ENCODE measurements at regions not wholly inside any gene's neighbourhood (a gene's known extent, or its start where the extent isn't known, plus 50 kb on each side); places are given as distances from the start of the nearest gene placed in this dataset.
"Not testable (repeated sequence)": the region's sequence is repeated elsewhere in the genome, so short reads cannot be mapped to it uniquely, and the experiment has no call there.

DNA sequence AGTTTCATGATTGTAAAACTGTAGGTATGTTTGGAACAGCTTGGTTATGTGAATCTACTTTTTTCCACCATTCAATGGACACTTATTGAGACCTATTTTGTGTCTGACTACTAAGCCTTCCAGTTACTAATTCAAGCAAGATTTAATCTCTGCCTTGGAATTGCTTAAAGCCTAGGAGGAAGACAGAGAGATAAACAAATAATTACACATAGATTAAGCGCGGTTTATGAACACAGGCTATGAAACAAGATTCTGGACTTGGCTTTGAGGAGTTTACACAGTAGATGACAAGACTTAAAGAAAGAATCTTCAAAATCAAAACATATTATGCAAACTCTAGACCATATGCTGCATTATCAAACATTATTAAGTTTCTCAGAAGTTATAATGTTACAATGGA is 340.4 kb downstream of the RASEF start:
- DNase-seq (ENCODE audit: low spot score): no peak

DNA sequence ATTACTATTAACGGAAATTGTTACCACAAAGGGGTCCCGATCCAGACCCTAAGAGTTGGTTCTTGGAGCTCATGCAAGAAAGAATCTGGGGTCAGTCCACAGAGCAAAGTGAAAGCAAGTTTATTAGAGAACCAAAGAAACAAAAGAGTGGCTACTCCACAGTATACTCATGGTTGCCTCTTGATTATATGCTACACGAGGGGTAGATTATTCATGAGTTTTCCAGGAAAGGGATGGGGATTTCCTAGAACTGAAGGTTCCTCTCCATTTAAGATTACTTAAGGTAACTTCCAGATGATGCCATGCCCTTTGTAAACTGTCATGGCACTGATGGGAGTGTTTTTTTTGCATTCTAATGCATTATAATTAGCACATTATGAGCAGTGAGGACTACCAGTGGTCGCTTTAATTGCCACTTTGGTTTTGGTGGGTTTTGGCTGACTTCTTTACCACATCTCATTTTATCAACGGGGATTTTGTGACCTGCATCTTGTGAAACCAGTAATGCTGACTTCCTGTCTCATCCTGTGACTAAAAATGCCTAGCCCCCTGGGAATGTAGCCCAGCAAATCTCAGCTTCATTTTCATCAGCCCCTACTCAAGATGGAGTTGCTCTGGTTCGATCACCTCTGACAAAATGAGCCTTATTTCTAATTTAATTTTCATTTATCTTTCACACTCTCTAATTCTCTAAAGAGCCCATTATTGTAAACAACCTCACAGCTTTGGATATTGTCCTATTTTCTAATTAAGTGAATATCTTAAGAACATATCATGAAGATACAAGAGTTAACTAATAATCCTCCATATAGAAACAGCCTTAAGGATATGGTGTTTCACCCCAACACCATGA is 336.3 kb downstream of the RASEF start:
- DNase-seq (ENCODE audit: low spot score): no peak

DNA sequence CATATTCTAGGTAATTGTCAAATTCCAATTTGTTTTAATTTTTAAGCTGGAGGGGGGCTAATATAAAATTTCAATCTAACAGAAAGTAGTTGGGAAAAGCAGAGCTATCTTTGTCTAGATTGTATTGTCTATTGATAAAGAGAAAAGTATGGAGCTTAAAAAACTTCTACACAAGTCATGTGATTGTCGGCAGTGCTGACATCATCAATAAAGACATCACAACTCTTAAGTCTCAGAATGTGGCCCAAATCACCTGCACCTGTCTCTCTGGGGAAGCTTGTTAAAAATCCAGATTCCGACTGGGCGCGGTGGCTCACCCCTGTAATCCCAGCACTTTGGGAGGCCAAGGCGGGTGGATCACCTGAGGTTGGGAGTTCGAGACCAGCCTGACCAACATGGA is 333.8 kb downstream of the RASEF start:
- DNase-seq (ENCODE audit: low spot score): no peak

DNA sequence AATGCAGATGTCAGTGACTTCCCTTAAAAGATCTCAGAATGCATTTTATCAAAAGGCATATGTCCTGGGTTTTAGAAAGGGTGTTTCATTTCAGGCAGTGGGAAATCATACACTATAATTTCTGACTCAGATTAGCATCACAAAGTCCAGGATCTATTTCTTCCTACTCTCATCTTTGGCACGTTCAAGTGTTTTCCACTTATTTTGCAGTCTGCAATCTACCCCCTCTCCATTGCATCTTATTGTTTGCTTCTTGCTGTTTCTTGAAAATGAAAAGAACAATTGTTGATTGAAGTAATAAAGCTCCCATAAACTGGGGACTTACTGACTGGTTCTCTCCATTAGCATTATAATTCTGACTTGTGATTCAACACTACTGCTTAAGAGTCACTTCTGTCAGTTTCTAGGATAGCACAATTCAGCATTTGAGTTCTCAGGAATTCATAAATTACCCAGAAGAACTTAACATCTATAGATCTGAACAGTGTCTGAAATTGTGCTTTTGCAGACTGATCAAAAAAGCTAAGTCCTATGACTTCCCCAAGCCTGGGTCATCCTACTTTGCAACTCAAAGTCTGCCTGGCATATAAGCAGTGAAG is 332.9 kb downstream of the RASEF start:
- DNase-seq (ENCODE audit: low spot score): no peak

DNA sequence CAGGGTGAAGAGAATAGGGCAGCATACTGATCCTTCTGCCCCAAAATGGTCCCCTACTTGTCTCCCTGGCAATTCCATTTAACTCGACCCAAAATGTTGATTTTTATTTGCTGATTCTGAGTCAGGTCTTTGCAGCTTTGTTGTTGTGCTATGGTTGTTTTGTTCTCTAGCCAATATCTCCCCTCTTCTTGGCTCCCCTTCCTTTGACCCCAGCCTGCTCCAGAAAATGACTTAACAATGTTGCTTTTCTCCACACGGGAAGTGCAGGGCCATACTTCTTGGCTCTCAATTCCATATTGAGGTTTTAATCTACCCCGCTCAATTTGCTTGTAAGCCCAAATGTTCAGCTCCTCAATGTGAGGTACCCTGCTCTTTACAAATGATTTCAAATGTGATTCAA is 330.0 kb downstream of the RASEF start:
- DNase-seq (ENCODE audit: low spot score): no peak

DNA sequence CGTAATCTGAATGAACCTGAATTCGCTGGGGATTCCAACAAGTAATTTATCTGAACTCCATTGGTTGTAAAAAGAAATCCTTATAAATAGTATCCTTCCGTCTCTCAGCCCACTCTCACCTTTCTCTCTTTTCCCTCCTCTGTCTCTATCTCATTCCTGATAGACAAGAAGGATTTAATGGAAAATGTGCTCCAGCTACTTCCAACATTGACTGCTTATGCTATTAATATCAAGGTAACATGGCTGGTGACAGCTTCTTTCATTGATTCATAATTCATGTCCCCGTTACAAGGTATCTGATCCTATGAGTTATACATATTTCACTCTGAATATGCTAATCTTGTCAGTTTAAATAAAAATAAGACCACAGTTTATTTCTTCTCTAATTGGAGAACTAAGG is 326.8 kb downstream of the RASEF start:
- no peak for DNase-seq (ENCODE audit: low spot score)

DNA sequence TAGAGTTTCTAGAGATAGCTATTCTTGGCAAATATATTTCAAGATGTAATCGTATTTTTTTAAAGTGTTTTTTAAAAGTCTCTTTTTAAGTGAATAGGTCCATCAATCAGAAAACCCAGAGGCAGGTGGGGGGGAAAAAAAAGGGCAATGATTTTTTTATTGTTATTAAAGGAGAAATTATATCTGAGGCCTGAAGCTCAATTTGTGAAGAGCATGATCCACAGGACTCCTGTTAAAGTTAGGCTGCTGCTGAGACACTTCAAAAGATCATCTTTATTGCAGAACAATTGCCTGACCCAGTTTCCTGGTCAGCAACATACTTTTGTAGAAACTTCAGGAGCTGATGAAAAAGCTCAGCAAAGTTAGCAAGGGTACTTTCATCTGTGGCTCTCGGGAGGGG is 326.2 kb downstream of the RASEF start:
- DNase-seq (ENCODE audit: low spot score): no peak

DNA sequence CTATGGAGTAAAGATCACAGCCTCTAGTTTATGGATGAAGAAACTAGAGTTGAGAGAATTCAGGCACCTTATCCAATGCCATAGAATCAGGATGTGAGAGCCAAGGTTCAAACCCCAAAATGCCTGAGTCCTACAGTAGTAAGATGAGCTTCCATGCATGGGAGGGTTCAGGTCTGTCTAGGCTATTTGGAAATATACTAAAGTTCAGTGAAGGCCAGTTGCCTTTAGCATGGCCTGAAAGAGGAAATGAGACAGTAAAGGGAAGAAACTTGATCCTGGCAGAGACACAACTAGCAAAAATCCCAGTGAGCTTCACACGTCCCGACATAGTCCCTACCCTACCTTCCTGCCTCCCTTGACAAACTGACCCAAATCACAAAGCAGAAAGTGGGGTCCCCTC is 317.0 kb downstream of the RASEF start:
- DNase-seq (ENCODE audit: low spot score): no peak

DNA sequence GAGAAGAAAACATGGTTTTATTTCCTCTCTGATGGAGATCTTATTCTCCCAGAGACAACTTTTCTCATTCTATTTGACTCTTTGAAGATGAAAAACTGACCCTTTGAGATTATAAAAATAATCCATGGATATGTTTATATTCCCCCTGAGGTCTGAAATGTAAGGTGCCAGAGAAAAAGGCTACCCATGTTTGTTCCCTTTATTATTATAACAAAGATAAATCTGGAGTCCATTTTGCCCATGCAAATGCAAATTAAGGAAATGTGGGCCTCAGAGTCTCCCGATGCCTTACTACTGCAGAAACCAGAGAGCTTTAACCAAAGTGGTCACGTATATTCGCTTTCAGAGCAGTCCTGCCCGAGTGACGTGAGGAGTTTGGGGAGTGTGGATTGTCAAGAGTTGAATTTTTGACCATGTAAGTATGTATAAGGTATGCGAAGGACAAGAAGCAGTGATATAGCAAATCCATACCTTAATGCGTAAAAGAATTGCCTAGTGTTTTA is 312.5 kb downstream of the RASEF start:
- no peak for DNase-seq (ENCODE audit: low spot score)

DNA sequence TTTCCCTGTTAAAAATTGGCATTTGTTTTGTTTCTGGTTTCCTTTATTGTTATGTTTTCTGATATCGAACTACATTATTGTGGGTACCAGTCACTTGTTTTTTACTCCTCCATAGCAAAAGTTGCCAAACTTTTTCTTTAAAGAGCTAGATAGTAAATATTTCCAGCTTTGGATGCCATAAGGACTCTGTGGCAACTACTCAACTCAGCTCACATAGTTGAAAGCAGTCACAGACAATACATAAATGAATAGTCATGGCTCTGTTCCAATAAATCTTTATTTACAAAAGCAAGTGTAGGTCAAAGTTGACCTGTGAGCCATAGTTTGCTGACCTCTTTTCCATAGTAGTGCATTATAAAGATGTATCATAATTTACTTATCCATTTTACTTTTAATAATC is 305.0 kb downstream of the RASEF start:
- DNase-seq (ENCODE audit: low spot score): no peak

DNA sequence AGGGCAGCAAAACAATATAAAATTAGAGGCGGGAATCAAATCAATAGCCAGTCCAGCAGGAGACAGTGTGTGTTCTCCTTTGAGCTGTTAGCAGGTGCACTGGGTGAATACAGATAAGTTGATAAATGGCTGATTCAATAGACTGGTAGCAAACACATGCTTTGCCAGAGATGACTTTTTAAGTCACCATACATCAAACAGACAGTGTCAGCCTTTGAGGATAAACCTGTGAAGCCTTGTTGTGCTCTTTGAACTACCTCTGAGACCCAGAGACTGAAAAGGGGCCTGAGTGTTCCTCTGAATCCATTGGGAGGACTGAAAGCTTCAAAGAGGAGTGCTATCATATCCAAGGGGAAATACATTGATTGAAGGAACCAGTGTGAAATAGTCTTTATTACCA is 301.9 kb downstream of the RASEF start:
- no peak for DNase-seq (ENCODE audit: low spot score)

DNA sequence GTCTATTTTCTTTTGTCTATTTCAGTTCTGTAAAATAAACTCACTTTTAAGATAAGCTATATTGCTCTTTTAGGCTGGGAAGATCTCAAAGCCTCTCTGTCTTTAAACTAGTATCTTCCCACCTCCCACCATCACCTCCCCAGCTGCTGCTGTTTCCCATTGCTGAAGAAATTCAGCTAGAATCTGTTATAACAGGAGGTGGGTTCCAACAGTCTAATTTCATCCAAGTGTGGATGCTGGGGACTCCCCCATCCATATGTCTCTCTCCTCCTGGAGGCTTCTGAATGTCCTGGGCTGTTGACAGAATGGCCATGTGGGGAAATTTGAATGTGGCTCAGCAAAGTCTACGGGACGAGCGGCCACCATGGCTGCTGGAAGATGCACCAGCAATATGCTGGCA is 301.0 kb downstream of the RASEF start:
- no peak for DNase-seq (ENCODE audit: low spot score)

DNA sequence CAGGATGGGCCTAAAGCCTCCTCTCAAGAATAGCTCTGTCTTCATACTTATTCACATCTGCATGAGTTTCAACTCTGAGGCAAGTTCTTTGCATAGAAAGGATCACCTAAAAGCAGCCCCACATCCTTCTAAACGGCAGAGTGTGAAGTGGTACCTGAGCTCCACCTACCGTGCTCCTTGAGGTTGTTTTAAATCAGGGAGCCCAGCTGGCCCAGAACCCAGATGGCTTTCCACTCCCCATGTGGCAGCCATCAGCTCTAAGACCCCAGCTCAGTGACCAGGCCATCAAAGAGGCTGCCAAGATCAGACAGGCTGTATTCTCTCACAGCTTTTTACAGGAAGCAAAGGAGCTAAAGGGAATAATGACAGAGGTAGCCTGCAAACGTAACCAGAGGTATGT is 299.3 kb downstream of the RASEF start:
- no peak for DNase-seq (ENCODE audit: low spot score)

DNA sequence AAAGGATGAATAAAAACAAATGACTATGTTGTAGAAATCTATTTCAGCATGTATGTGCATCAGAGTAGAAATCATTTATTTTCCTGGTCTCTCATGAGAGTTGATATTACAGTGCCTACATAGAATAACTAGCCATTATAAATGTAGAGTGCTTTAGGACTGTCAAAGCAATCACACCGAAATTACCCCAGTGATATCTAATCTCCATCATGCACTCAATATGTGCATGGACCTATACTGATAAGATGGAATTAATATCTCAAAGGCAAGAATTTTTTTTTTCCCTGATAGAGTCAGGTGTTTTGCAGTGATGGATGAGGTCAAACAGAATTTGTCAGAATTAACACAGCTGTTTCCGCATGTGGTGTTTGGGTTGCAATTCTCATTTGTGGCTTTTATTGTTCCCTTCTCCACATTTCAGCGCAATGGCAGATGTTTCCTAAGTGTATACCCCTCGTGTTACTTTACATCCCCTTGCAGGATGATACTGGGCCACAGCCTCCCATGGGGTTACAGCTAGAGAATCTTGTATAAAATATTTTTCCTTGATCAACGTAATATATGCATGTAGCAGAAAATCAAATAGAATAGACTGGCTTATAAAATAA is 298.8 kb downstream of the RASEF start:
- DNase-seq (ENCODE audit: low spot score): no peak

DNA sequence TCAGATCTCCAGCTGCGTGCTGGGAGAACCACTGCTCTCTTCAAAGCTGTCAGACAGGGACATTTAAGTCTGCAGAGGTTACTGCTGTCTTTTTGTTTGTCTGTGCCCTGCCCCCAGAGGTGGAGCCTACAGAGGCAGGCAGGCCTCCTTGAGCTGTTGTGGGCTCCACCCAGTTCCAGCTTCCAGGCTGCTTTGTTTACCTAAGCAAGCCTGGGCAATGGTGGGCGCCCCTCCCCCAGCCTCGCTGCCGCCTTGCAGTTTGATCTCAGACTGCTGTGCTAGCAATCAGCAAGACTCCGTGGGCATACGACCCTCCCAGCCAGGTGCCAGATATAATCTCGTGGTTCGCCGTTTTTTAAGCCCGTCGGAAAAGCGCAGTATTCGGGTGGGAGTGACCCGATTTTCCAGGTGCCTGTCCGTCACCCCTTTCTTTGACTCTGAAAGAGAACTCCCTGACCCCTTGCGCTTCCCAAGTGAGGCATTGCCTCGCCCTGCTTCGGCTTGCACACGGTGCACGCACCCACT is 288.2 kb downstream of the RASEF start:
- not testable (repeated sequence) for DNase-seq (ENCODE audit: low spot score)

DNA sequence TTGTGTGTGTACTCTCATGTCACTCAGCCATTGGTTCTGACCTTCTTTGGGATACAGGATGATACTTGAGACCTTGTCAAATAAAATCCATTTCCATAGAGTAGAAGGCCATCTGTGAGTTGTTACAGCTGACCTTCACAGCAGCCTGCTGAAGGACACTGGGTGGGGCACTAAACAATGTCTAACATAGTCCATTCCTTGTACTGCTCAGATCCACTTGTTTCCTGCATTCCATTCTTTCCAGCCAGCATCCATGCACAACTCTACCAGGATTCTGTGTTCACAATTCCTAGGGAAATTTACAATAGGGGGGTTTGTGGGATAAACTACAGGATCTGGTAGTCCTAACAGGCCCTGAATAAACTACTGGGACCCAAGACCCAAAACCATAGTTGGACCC is 286.4 kb downstream of the RASEF start:
- no peak for DNase-seq (ENCODE audit: low spot score)

DNA sequence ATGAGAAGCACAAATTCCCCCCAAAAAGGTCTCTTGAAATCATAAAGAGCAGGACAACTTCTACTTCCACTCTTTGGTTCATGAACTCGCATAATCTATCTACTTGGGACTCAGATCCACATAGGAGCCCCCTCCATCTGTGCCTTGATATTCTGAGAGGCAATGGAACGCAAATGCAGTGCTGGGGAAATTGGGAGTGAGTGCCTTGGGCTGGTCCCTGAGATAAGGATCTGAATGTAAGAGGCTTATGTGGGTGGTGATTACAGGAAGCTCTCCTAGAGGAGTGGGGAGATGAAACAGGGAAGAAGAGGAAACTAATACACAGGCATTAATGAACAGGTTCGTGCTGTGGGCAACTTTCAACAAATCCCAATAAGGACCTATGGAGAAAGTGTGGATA is 285.6 kb downstream of the RASEF start:
- DNase-seq (ENCODE audit: low spot score): no peak

DNA sequence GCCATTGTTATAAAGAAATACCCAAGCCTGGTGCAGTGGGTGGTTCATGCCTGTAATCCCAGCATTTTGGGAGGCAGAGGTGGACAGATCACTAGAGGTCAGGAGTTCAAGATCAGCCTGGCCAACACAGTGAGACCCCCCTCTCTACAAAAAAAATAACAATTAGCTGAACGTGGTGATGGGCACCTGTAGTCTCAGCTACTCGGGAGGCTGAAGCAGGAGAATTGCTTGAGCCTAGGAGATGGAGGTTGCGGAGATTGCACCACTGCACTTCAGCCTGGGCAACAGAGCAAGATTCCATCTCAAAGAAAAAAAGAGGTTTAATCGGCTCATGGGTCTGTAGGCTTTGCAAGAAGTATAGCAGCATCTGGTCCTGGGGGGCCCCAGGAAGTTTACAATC is 284.0 kb downstream of the RASEF start:
- DNase-seq (ENCODE audit: low spot score): not testable (repeated sequence)

DNA sequence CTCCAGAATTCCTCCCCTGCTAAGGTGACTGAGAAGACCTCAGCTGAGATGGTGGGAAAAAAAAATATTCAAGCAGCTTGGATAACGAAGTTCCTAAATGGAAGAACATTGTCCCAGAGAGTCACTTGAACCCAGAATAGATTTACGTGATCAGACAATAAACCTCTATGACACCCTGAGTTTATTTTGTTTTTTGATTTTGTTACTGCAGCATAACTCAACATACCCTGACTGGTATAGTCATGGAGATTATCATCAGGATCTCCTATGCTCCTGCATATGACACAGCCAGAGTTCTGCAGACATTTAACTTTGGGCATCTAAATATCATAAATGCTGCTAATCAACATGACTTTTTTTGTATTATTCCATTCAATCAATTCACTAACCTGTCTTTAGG is 282.9 kb downstream of the RASEF start:
- DNase-seq (ENCODE audit: low spot score): no peak

DNA sequence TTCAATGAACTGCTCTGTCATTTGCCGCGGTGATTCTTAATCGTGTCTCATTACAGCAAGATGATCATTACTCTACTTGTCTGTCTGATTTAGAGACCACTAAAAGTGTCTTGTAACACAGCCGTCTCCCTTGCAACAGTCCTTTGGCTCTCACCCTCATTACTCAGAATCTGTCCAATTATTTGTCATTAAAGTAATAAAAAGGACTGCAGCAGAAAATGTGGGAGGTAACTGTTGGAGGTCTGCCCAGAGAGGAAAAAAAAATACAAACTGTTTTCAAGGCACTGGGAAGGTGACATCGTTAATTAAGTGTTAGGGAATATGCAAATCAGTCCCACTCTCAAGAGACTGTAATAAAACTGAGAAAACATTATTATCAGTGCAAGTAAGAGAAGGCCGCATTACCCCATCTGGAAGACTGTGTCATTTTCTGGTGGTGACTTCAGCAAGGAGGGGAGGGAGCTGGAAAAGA is 281.0 kb downstream of the RASEF start:
- no peak for DNase-seq (ENCODE audit: low spot score)

DNA sequence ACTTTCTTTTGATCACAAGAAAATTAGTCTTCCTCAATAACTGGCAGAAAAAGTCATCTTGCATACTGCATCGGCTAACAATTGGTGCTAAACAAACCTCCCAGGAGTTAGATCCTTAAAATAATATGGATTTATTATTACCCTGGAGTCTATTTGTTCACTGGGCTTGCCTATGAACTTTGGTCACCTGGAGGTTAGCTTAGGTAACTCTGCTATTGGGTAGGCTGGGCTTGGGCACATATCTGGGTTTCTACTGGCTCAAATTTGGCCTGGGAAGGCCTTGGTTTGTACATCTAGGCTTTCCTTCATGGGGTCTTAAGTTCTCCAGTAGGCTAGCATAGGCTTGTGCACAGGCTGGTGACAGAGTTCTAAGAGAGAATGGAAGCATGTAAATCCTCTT is 279.9 kb downstream of the RASEF start:
- no peak for DNase-seq (ENCODE audit: low spot score)

DNA sequence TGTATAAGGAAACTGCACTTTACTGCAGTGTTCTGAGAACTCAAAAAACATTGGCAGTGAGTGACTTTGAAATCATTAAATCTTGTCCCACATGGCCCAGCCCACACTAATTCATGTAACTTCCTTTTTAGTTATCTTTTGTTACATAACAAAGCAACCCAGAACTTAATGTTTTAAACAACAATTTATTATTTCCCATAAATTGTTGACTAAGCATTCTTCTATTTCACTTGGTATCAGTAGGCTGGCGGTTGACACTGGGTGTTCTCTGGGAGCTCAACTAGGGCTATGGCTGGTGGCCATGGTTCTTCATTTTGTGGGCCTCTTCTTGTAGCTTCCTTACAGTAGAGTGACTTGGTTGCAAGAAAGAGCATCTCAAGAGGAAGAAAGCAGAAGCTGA is 278.4 kb downstream of the RASEF start:
- no peak for DNase-seq (ENCODE audit: low spot score)
